ENCODE measurements at regions not wholly inside any gene's neighbourhood (a gene's known extent, or its start where the extent isn't known, plus 50 kb on each side); places are given as distances from the start of the nearest gene placed in this dataset.

- no peak for TF ChIP-seq CTCF (IDR thresholded peaks at IDR 0.05; ENCODE audit: insufficient read depth, low read depth, low read length)
- no peak for TF ChIP-seq EZH2 (IDR thresholded peaks at IDR 0.05; ENCODE audit: insufficient read depth, low read length)
Measured at GRCh38 chr21:22552390-22552789, 1554.2 kb downstream of the NCAM2 start.

All from astrocyte (in vitro differentiated cells and primary cell).